NCI-H2171 (cell line): ENCODE measurements at regions not wholly inside any gene's neighbourhood (a gene's known extent, or its start where the extent isn't known, plus 50 kb on each side); places are given as distances from the start of the nearest gene placed in this dataset.

ENCODE experiments used
- DNase-seq: peaks from one replicate; lab custom pipeline; 2025; lab: John Stamatoyannopoulos, UW

DNA sequence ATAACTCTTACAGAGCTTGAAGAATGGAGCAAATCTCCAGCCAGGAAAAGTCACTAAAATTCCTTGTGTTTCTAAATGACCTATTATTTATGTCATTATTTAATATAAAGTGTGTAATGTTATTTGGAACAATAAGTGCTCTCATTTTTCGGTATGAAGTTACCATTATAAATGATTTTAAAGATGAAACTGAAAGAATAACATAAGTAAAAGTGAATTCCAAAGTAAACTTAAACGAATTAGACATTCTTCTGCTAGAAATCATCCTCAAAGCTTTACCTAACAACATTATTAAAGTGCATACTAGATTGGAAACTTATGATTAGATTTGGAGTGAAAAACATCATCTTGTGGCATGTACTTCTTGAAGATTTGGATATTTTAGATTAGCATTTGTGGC is 897.2 kb upstream of the CDH2 start:
- no peak for DNase-seq

- DNase-seq: no peak
Measured at GRCh38 chr18:29071869-29072268, 894.9 kb upstream of the CDH2 start.

DNA sequence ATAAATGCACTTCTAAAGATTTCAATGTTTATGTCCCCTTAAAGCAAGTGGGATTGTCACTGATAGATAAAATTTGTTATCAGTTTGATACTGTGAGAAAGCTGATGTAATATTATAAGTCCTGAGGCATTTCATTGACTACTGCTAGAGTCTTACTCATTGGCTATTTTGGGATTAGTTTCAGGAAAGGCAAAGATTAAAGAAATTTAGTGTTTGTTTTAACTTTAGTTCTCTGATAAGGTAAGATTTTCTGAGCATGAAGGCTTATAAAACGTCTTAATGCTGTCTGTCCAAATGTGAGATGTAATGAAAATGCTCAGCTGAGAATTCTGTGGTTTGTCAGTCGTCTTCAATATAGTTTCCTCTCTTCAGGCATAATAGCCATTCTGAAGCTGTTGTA is 886.4 kb upstream of the CDH2 start:
- DNase-seq: no peak

DNA sequence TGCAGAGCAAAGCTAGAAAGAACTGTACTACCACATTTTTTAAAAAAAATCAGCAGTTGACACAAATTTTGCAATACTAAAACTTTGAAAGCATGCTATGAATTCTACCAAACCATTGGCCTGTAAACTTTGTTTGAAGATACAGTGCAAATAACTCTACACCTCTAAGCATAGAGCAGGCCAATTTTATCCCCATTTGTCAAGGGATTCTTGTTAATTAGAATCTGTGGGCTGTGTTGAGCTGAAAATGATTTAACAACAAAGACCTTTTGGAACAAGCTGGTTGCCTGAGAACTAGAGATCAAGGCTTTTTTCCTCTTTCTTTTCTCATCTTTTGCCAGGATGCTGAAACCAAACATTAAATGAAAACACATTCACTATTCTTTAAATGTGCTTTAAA is 886.0 kb upstream of the CDH2 start:
- DNase-seq: no peak

- DNase-seq: no peak
Measured at GRCh38 chr18:29060349-29060748, 883.4 kb upstream of the CDH2 start.

DNA sequence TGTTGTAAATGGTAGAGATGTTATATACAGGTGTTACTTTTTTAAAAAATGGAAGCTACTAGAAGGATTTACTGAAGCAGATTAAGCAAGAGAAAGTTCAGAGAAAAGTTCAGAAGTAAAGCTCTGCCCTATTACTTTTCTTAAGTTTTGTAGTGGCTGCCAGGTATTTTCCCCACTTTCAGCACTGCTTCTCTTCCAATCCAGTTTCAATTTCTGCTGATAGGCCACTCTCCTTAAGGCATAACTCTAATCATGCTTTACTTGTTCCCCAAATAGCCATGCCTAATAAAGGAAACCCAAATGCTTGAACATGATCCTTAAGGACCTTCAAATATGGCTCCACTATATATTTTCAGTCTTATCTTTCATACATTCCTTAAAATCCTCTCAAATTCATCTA is 880.8 kb upstream of the CDH2 start:
- DNase-seq: no peak

DNA sequence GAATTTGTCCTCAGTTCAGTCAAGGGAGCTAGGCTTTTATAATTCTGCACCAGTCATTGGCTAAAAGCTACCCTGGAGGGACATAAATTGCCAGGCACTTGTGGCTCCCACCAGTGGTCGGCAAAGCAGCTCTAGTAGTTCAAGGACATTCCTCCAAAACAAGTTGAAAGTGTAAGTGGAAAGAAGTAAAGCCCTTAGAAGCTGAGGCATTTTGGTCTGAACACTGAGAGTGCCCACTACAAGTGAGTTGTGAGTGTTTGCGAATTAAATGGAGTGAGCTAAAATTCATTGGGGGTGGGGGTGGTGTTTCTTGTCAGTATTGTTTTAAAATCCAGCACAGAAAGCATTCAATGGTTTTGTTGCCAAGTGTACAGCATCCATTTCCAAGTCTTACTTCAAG is 879.9 kb upstream of the CDH2 start:
- DNase-seq: no peak

GRCh38 chr18:29041976-29042375 is 865.0 kb upstream of the CDH2 start:
- no peak for DNase-seq

DNA sequence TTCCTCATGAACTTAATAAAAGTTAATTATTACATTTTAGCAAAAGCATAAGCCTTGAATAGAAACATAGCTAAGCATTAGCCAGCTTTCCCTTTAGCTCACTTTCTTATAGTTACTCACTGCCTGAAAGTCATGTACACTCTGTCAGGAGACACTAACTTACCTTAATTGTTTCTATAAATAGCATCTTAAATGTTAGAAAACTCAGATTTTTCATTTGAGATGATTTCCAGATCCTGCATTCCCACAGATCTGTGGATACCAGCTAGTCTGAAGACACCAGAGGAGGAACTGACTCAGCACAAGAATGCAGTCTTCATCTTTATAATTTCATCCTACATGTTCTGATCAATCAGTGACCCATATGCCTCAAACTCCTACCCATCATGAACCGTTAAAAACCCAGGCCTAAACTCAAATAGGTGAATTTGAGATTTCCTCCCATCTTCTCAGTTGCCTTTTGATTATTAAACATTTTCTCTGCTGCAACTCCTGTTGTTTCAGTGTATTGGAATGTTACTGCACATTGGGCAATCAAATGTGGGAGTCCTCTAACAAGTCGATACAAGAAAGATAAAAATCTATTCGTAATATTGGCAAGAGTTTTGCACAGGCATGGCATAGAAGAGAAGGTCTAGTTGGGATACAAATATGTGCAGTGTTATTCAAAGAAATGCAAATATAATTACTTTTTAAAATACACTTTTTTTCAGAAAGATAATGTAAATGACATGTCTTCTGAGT is 857.4 kb upstream of the CDH2 start:
- no peak for DNase-seq

DNA sequence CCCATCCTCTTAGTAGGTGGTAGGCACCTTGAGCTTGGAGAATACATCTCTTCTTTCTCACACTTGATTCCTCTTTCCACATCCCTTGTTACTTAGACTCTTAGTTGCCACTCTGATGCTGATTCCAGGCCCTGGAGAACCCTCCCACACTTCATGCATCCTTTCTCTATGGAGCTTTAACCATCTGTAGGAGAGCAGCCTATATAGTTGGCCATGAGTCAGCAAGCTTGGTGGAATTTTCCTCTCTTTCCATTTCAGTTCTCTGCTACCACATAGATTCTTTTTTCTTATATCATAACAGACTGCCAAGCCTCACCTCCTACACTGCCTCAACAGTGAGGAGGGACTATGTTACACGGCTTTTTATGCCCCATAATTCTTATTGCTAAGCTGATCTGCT is 851.6 kb upstream of the CDH2 start:
- DNase-seq: no peak

DNA sequence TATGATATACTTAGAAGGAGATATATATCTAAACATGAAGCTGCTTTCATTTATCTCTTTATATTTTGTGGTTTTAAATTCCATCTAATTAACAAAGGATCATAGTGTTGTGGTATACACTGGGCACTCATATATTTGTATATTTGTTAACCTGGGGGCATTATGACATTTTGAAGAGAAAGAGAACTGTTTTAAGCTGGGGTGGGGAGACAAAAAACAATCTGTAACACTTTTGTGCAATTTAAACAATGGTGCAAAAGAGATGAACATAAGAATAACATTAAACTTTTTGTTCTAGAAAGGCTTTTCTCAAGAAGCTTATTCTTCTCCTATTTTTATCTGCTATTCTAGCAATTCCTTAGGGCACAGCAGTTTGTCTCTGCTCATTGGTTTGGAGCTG is 842.0 kb upstream of the CDH2 start:
- no peak for DNase-seq

- no peak for DNase-seq
Measured at GRCh38 chr18:29012883-29013465, 836.0 kb upstream of the CDH2 start.

DNA sequence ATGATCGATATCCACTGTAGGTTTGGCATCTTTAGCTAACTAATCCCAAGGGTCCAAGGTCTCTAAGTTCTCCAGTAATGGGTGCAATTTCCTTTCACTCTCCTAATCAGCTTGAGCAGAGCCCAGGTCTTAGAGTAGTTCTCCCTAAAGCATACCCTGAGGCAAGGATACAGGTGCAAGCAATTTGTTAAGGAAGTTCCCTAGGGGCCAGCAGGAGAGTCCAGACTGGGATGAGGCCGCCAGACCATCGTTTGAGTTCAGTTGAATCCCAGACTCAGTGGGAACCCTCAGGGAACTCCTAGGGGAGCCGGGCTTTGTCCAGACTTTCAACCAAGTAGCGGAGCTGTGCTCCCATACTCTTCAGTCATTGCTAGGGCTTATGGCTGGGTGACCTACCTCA is 835.4 kb upstream of the CDH2 start:
- DNase-seq: no peak

DNA sequence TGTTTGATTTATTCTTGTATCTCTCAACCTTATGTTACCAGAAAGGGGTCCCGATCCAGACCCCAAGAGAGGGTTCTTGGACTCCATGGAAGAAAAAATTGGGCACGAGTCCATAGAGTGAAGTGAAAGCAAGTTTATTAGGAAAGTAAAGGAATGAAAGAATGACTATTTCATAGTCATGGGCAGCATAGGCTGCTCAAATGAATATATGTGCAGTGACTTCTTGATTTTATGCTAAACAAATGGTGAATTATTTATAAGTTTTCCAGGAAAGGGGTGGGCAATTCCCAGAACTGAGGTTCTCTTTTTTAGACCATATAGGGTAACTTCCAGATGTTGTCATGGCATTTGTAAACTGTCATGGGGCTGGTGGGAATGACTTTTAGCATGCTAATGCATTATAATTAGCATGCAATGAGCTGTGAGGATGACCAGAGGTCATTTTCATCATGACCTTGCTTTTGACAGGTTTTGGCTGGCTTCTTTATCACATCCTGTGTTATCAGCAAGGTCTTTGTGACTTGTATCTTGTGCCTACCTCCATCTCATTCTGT is 832.4 kb upstream of the CDH2 start:
- DNase-seq: no peak

DNA sequence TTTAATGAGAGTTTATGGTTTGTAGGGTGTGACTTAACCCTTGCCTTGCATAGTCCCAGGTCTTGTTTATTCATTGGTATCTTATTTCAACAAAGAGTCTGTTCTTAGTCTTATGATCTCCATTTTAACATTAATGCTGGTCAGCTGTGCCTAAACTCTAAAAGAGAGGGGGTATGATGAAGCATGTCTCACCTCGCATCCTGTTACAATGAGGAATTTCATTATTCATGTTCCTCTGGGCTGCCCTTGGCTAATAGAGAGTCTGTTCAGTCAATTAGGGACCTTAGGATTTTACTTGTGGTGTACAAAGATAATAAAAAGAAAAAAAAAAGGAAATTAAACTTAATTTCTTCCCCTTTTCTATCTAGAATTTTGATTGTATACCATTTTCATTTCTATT is 831.9 kb upstream of the CDH2 start:
- DNase-seq: no peak

- no peak for DNase-seq
Measured at GRCh38 chr18:29007986-29008654, 831.2 kb upstream of the CDH2 start.

GRCh38 chr18:29004921-29005320 is 828.0 kb upstream of the CDH2 start:
- DNase-seq: no peak

- no peak for DNase-seq
Measured at GRCh38 chr18:29003194-29003593, 826.3 kb upstream of the CDH2 start.

DNA sequence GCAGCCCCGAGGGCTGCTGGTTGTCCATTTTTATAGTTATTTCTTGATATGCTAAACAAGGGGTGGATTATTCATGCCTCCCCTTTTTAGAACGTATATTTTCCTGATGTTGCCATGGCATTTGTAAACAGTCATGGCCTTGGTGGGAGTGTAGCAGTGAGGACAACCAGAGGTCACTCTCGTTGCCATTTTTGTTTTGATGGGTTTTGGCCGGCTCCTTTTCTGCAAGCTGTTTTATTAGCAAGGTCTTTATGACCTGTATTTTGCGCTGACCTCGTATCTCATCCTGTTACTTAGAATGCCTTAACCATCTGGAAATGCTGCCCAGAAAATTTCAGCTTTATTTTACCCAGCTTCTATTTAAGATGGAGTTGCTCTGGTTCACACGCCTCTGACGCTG is 825.8 kb upstream of the CDH2 start:
- no peak for DNase-seq

DNA sequence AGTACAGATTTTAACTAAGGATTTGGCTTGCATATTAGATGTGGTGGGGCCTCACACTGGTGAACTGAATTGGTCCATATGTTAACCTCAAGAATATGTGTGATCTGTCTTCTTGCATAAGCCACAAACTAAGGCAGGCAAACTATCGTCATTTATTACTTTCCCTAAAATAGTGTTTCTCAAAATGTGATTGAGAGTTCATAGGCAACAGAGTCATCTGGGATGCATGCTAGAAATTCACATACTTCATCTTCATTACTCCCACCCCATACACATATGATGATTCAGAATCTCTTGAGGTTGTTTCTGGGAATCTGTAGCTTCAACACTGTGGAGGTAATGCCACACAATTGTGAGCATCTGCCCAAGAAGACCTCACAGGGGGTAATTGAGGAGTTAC is 822.8 kb upstream of the CDH2 start:
- DNase-seq: no peak

DNA sequence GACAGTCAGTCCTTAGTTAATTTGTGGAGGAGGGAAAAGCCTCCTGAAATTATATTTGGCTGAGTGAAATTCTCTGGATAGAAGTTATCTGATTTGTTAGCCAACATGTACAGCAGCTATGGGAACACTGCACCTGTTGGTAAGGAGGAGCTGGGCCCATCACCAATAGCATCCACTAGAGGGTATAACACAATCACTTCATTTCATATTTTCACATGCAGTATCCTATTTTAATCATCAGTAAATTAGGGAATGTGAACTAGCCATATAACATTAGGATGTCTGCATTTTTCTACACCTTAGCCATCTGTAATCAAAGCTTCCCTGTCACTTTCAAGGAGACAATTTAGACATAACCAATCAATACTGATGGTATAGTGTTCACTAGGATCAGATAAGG is 818.4 kb upstream of the CDH2 start:
- DNase-seq: no peak

DNA sequence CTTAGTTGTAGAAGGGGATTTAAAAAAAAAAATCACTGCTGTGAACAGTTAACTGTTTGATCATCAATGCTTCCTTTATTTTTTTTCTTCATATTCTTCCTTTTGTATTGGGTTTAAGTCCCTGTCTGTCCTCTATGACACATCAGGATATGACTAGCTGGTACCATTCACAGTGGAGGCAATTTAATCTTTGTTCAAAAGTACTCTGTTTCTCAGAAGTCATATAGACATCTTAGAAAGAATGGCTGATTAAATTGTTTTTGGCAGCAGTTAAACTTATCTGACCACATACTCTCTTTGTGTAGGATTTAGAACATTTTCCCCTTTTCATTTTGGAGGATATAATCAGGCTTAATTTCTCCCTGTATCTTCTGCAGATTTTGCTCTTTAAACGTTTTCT is 807.8 kb upstream of the CDH2 start:
- no peak for DNase-seq

DNA sequence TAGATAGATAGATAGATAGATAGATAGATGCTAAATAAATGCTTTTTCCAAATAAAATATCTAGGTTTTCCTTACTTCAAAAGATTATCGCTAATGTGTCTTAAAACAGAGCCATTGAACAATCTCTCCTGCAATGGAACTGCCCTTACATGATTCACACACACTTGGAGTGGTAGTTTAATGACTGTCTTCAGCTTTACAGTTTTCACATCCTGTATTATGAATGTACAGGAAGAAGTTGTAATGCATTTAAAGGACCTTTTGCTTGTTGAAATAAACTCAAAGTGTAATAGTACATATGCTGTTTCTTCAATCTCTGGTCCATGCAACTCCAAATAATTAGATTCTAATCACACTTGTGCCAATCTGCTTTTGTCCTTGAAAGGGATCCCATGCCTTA is 797.6 kb upstream of the CDH2 start:
- no peak for DNase-seq
